RWPE2 (cell line): ENCODE measurements at regions not wholly inside any gene's neighbourhood (a gene's known extent, or its start where the extent isn't known, plus 50 kb on each side); places are given as distances from the start of the nearest gene placed in this dataset.

Source experiments
- ATAC-seq: fragments of 200-7000 bp; cut with Tn5 transposase; 3 replicates; pipeline ENCODE4 v1.9.1; 2021; ENCODE audit warnings: low read depth
- DNase-seq: peaks from one replicate; pipeline ENCODE4 v3.0.0-alpha.2; 2020; ENCODE audit warnings: low spot score
- H3K27ac ChIP-seq: fragments of 450-650 bp; 2 replicates; pipeline ENCODE4 v1.5.1; 2017; ENCODE audit warnings: mild to moderate bottlenecking; ENCODE audit not compliant: poor library complexity, severe bottlenecking
- H3K27me3 ChIP-seq: fragments of 250-450 bp; sonication (Bioruptor Pico); 2 replicates; pipeline ENCODE4 v1.5.1; 2021; ENCODE audit warnings: mild to moderate bottlenecking, moderate library complexity; ENCODE audit not compliant: insufficient read depth, poor library complexity, severe bottlenecking
- H3K36me3 ChIP-seq: fragments of 250-450 bp; sonication (Bioruptor Pico); 2 replicates; pipeline ENCODE4 v1.5.1; 2020; ENCODE audit warnings: low read depth, mild to moderate bottlenecking, moderate library complexity
- H3K4me1 ChIP-seq: fragments of 250-450 bp; sonication (Bioruptor Pico); 2 replicates; pipeline ENCODE4 v1.5.1; 2021; ENCODE audit warnings: mild to moderate bottlenecking, moderate library complexity; ENCODE audit not compliant: insufficient read depth, poor library complexity, severe bottlenecking
- H3K4me3 ChIP-seq: fragments of 250-450 bp; sonication (Bioruptor Pico); 2 replicates; pipeline ENCODE4 v1.5.1; 2021; ENCODE audit warnings: mild to moderate bottlenecking, moderate library complexity; ENCODE audit not compliant: severe bottlenecking
- H3K9me3 ChIP-seq: fragments of 250-450 bp; sonication (Bioruptor Pico); 2 replicates; pipeline ENCODE4 v1.5.1; 2021; ENCODE audit warnings: mild to moderate bottlenecking, moderate library complexity; ENCODE audit not compliant: severe bottlenecking
- CTCF ChIP-seq: fragments of 450-650 bp; IDR thresholded peaks from one replicate; pipeline ENCODE4 v1.5.1; 2017; ENCODE audit warnings: mild to moderate bottlenecking, moderate library complexity; ENCODE audit not compliant: poor library complexity, severe bottlenecking

GRCh38 chr12:25775968-25776367 lies 182.5 kb upstream of the RASSF8 start:
- H3K27ac ChIP-seq = no peak overlapping the region
- H3K4me1 ChIP-seq = peaks cover under 1% of the 10 kb centered on the region
- H3K27me3 ChIP-seq = no peaks in the 10 kb centered on the region
- no peak overlapping the region for H3K4me3 ChIP-seq
- ATAC-seq = peak; percentile 36; the same call in 1 of the 3 replicates
- H3K9me3 ChIP-seq = no peaks in the 10 kb centered on the region
- no peak for TF ChIP-seq CTCF
- H3K36me3 ChIP-seq = no peaks in the 10 kb centered on the region
- no peak for DNase-seq

- DNase-seq = no peak
- H3K4me1 ChIP-seq = no peaks in the 10 kb centered on the region
- H3K4me3 ChIP-seq = no peak overlapping the region
- TF ChIP-seq CTCF = no peak
- H3K27me3 ChIP-seq = no peaks in the 10 kb centered on the region
- H3K9me3 ChIP-seq = no peaks in the 10 kb centered on the region
- no peaks in the 10 kb centered on the region for H3K36me3 ChIP-seq
- H3K27ac ChIP-seq = no peak overlapping the region
- ATAC-seq = no peak
Observed at GRCh38 chr12:25780771-25781170, 177.7 kb upstream of the RASSF8 start.

- no peak for DNase-seq
- Histone ChIP-seq H3K27ac (no peak overlapping the region), H3K27me3 (no peaks in the 10 kb centered on the region), H3K36me3 (no peaks in the 10 kb centered on the region), H3K4me3 (no peak overlapping the region), H3K9me3 (no peaks in the 10 kb centered on the region), H3K4me1 (no peaks in the 10 kb centered on the region)
- no peak for TF ChIP-seq CTCF
- ATAC-seq = no peak
Observed at GRCh38 chr12:25781232-25781631, 177.2 kb upstream of the RASSF8 start.

GRCh38 chr12:25783566-25783965 lies 174.9 kb upstream of the RASSF8 start:
- Histone ChIP-seq H3K9me3 (no peaks in the 10 kb centered on the region), H3K36me3 (no peaks in the 10 kb centered on the region), H3K4me3 (no peak overlapping the region), H3K27ac (no peak overlapping the region), H3K27me3 (no peaks in the 10 kb centered on the region), H3K4me1 (no peaks in the 10 kb centered on the region)
- no peak for TF ChIP-seq CTCF
- ATAC-seq (no peak), DNase-seq (no peak)

- TF ChIP-seq CTCF = no peak
- H3K36me3 ChIP-seq = no peaks in the 10 kb centered on the region
- H3K4me3 ChIP-seq = no peak overlapping the region
- no peaks in the 10 kb centered on the region for H3K4me1 ChIP-seq
- H3K9me3 ChIP-seq = no peaks in the 10 kb centered on the region
- no peak overlapping the region for H3K27ac ChIP-seq
- no peaks in the 10 kb centered on the region for H3K27me3 ChIP-seq
- no peak for DNase-seq
- no peak for ATAC-seq
Observed at GRCh38 chr12:25784669-25785068, 173.8 kb upstream of the RASSF8 start.
